Duodenal mucosa (tissue), 2 donors: ENCODE measurements at regions not wholly inside any gene's neighbourhood (a gene's known extent, or its start where the extent isn't known, plus 50 kb on each side); places are given as distances from the start of the nearest gene placed in this dataset.

ENCODE experiments used
- H3K27ac ChIP-seq: one replicate; pipeline ENCODE4 v1.7.0; 2013; ENCODE audit warnings: low read depth, low read length
- H3K27me3 ChIP-seq, 2 donors: one replicate each; pipeline ENCODE4 v1.7.0; 2013; ENCODE audit warnings: low read length in 2 of 2, control low read depth in 1 of 2; ENCODE audit not compliant: insufficient read depth in 2 of 2, control insufficient read depth in 1 of 2
- H3K36me3 ChIP-seq, 2 donors: one replicate each; pipeline ENCODE4 v1.7.0; 2013; ENCODE audit warnings: low read length in 2 of 2, control low read depth in 1 of 2; ENCODE audit not compliant: insufficient read depth in 2 of 2, control insufficient read depth in 1 of 2
- H3K4me1 ChIP-seq, 2 donors: one replicate each; pipeline ENCODE4 v1.7.0; 2013; ENCODE audit warnings: low read length in 2 of 2, control low read depth in 1 of 2; ENCODE audit not compliant: insufficient read depth in 2 of 2, control insufficient read depth in 1 of 2
- H3K4me3 ChIP-seq, 2 donors: one replicate each; pipeline ENCODE4 v1.7.0; 2013; ENCODE audit warnings: low read length in 2 of 2, low read depth in 1 of 2
- H3K9ac ChIP-seq, 2 donors: one replicate each; pipeline ENCODE4 v1.7.0; 2013; ENCODE audit warnings: low read length in 2 of 2, low read depth in 1 of 2
- H3K9me3 ChIP-seq, 2 donors: one replicate each; pipeline ENCODE4 v1.7.0; 2013; ENCODE audit warnings: low read length in 2 of 2, control low read depth in 1 of 2; ENCODE audit not compliant: control insufficient read depth in 1 of 2

GRCh38 chr9:79131246-79131774, 440.5 kb upstream of the TLE4 start:
- Histone ChIP-seq H3K27me3 (no peaks in the 10 kb centered on the region), H3K4me1 (no peaks in the 10 kb centered on the region), H3K4me3 (no peak overlapping the region), H3K27ac (no peak overlapping the region), H3K36me3 (no peaks in the 10 kb centered on the region), H3K9me3 (no peaks in the 10 kb centered on the region), H3K9ac (no peak overlapping the region)

- Histone ChIP-seq H3K4me3 (no peak overlapping the region), H3K27ac (no peak overlapping the region), H3K9ac (no peak overlapping the region), H3K27me3 (no peaks in the 10 kb centered on the region), H3K4me1 (no peaks in the 10 kb centered on the region), H3K9me3 (no peaks in the 10 kb centered on the region), H3K36me3 (no peaks in the 10 kb centered on the region)
These were observed 439.9 kb upstream of the TLE4 start for GRCh38 chr9:79131824-79132377.

GRCh38 chr9:79134654-79135053, 437.1 kb upstream of the TLE4 start:
- Histone ChIP-seq H3K9ac (no peak overlapping the region), H3K9me3 (no peaks in the 10 kb centered on the region), H3K4me1 (no peaks in the 10 kb centered on the region), H3K36me3 (no peaks in the 10 kb centered on the region), H3K27me3 (no peaks in the 10 kb centered on the region), H3K27ac (no peak overlapping the region), H3K4me3 (no peak overlapping the region)

- H3K27ac ChIP-seq: no peak overlapping the region
- H3K36me3 ChIP-seq: no peaks in the 10 kb centered on the region
- H3K27me3 ChIP-seq: no peaks in the 10 kb centered on the region
These were observed 435.9 kb upstream of the TLE4 start for GRCh38 chr9:79135681-79136415.

GRCh38 chr9:79140751-79141150, 431.0 kb upstream of the TLE4 start:
- Histone ChIP-seq H3K27me3 (no peaks in the 10 kb centered on the region), H3K4me1 (no peaks in the 10 kb centered on the region), H3K9ac (no peak overlapping the region), H3K36me3 (no peaks in the 10 kb centered on the region), H3K27ac (no peak overlapping the region), H3K9me3 (no peaks in the 10 kb centered on the region), H3K4me3 (no peak overlapping the region)

More at GRCh38 chr9:79135681-79136415, 435.9 kb upstream of the TLE4 start:
- H3K4me1 ChIP-seq: no peaks in the 10 kb centered on the region
- H3K9ac ChIP-seq: no peak overlapping the region
- no peak overlapping the region for H3K4me3 ChIP-seq
- no peaks in the 10 kb centered on the region for H3K9me3 ChIP-seq

- Histone ChIP-seq H3K36me3 (no peaks in the 10 kb centered on the region), H3K27me3 (no peaks in the 10 kb centered on the region), H3K4me1 (no peaks in the 10 kb centered on the region), H3K9ac (no peak overlapping the region), H3K9me3 (no peaks in the 10 kb centered on the region), H3K27ac (no peak overlapping the region), H3K4me3 (no peak overlapping the region)
These were observed 428.6 kb upstream of the TLE4 start for GRCh38 chr9:79143211-79143610.

GRCh38 chr9:79145442-79145841, 426.3 kb upstream of the TLE4 start:
- Histone ChIP-seq H3K4me3 (no peak overlapping the region), H3K27me3 (no peaks in the 10 kb centered on the region), H3K4me1 (no peaks in the 10 kb centered on the region), H3K9ac (no peak overlapping the region), H3K27ac (no peak overlapping the region), H3K36me3 (no peaks in the 10 kb centered on the region), H3K9me3 (peaks cover 0 to 3% of the 10 kb centered on the region in 2 donors)

GRCh38 chr9:79149585-79149984, 422.2 kb upstream of the TLE4 start:
- no peak overlapping the region for H3K27ac ChIP-seq
- H3K27me3 ChIP-seq: no peaks in the 10 kb centered on the region
- H3K36me3 ChIP-seq: no peaks in the 10 kb centered on the region
- H3K9ac ChIP-seq: no peak overlapping the region
- no peak overlapping the region for H3K4me3 ChIP-seq
- H3K4me1 ChIP-seq: no peaks in the 10 kb centered on the region
- peaks cover 0 to 3% of the 10 kb centered on the region in 2 donors for H3K9me3 ChIP-seq

- Histone ChIP-seq H3K36me3 (no peaks in the 10 kb centered on the region), H3K4me3 (no peak overlapping the region), H3K9me3 (peaks cover 0 to 3% of the 10 kb centered on the region in 2 donors), H3K27me3 (no peaks in the 10 kb centered on the region), H3K4me1 (no peaks in the 10 kb centered on the region), H3K27ac (no peak overlapping the region), H3K9ac (no peak overlapping the region)
These were observed 420.0 kb upstream of the TLE4 start for GRCh38 chr9:79151791-79152190.

- Histone ChIP-seq H3K27me3 (no peaks in the 10 kb centered on the region), H3K4me1 (no peaks in the 10 kb centered on the region), H3K9ac (no peak overlapping the region), H3K27ac (no peak overlapping the region), H3K36me3 (no peaks in the 10 kb centered on the region), H3K9me3 (peaks cover 0 to 3% of the 10 kb centered on the region in 2 donors), H3K4me3 (no peak overlapping the region)
These were observed 419.5 kb upstream of the TLE4 start for GRCh38 chr9:79152306-79152705.
